Pancreas (tissue), 10 donors: ENCODE measurements at regions not wholly inside any gene's neighbourhood (a gene's known extent, or its start where the extent isn't known, plus 50 kb on each side); places are given as distances from the start of the nearest gene placed in this dataset.

Source experiments
- ATAC-seq, 4 donors: fragments of 200-7000 bp; cut with Tn5 transposase; one replicate each; pipeline versions ENCODE4 v1.8.0 to v1.9.1; 2020; ENCODE audit warnings: mild to moderate bottlenecking in 4 of 4, moderate library complexity in 4 of 4
- DNase-seq, 6 donors: peaks; one replicate each; pipeline ENCODE4 v3.0.0-alpha.2; 2020
- FAIRE-seq: peaks from 2 replicates; lab custom pipeline; 2012; peaks lifted over from hg19 to GRCh38; lab: Jason Lieb, UNC
- H3K27ac ChIP-seq, 4 donors: fragments of 200-600 bp; sonication (generic); 1 replicate in 3 of 4; 2 replicates in 1 of 4; pipeline versions ENCODE4 v1.5.0 to v1.8.0; 2020
- H3K27me3 ChIP-seq, 4 donors: fragments of 200-600 bp; one replicate each; pipeline ENCODE4 v1.8.0; 2021
- H3K36me3 ChIP-seq, 3 donors: fragments of 200-600 bp; sonication (generic) in 1 of 3; one replicate each; pipeline versions ENCODE4 v1.5.0 to v1.8.0; 2020 to 2021
- H3K4me1 ChIP-seq, 3 donors: fragments of 200-600 bp; one replicate each; pipeline ENCODE4 v1.8.0; 2021
- H3K4me3 ChIP-seq, 4 donors: fragments of 200-600 bp; sonication (generic) in 2 of 4; one replicate each; pipeline versions ENCODE4 v1.5.0 to v1.8.0; 2020 to 2021
- H3K9me3 ChIP-seq, 4 donors: fragments of 200-600 bp; one replicate each; pipeline ENCODE4 v1.8.0; 2021
- WGBS, 2 donors: extraction: QIAGEN DNeasy Blood & Tissue Kit; methylation state at CpG; one replicate each; pipeline ENCODE4 v1.1.7; 2013; 5-methylcytosine and 5-hydroxymethylcytosine counted together
- intact Hi-C, 3 donors: fragments of 100-400 bp; cut with DNase I; formaldehyde crosslinking; loops; one replicate each; pipeline versions ENCODE4 v1.11.1 to v1.14.2; 2022
- TF ChIP-seq, protein P1 (sequence below), 4 donors: fragments of 200-600 bp; sonication (generic) in 3 of 4; IDR thresholded peaks; one replicate each; pipeline versions ENCODE4 v1.5.0 to v1.8.0; 2021; ENCODE audit warnings: antibody characterized with exemption in 4 of 4
- donor health status: healthy with polysubstance abuse.
- donor health status: DM: no; HTN: no; CAD: no; lungs with moderate emphysema.
- donor health status: DM: no; HTN: no; CAD: no.
- donor health status: control.
- donor health status: control.
- donor health status: Bipolar disorder and iron deficiency.
- donor health status: DM: yes; HTN: yes; CAD: no.
- donor health status: DM: no; HTN: no; CAD: no.
- donor health status: DM: no; HTN: no; CAD: no.
- donor health status: DM: yes; HTN: yes; CAD: no.

- no peak overlapping the region for H3K27ac ChIP-seq
- H3K4me1 ChIP-seq, result peaks cover 0 to 6% (median 0%) of the 10 kb centered on the region in 3 donors
- DNase-seq (no peak), FAIRE-seq (no peak), ATAC-seq (no peak)
- TF ChIP-seq, protein P1, sequence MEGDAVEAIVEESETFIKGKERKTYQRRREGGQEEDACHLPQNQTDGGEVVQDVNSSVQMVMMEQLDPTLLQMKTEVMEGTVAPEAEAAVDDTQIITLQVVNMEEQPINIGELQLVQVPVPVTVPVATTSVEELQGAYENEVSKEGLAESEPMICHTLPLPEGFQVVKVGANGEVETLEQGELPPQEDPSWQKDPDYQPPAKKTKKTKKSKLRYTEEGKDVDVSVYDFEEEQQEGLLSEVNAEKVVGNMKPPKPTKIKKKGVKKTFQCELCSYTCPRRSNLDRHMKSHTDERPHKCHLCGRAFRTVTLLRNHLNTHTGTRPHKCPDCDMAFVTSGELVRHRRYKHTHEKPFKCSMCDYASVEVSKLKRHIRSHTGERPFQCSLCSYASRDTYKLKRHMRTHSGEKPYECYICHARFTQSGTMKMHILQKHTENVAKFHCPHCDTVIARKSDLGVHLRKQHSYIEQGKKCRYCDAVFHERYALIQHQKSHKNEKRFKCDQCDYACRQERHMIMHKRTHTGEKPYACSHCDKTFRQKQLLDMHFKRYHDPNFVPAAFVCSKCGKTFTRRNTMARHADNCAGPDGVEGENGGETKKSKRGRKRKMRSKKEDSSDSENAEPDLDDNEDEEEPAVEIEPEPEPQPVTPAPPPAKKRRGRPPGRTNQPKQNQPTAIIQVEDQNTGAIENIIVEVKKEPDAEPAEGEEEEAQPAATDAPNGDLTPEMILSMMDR (IDR thresholded peaks at IDR 0.05), result peak in 2 of 4 donors; percentile 7 to 9
- no peaks in the 10 kb centered on the region for H3K9me3 ChIP-seq
- peaks cover 0 to 5% (median 0%) of the 10 kb centered on the region in 4 donors for H3K27me3 ChIP-seq
- 69 to 87% methylated on average over 2 of the region's 2 CpGs for WGBS, 2 donors
- H3K4me3 ChIP-seq, result no peak overlapping the region
- H3K36me3 ChIP-seq, result no peaks in the 10 kb centered on the region
- intact Hi-C loops, result no loop called here
These were observed 222.0 kb upstream of the IL12A start for GRCh38 chr3:159766563-159767185.

DNA sequence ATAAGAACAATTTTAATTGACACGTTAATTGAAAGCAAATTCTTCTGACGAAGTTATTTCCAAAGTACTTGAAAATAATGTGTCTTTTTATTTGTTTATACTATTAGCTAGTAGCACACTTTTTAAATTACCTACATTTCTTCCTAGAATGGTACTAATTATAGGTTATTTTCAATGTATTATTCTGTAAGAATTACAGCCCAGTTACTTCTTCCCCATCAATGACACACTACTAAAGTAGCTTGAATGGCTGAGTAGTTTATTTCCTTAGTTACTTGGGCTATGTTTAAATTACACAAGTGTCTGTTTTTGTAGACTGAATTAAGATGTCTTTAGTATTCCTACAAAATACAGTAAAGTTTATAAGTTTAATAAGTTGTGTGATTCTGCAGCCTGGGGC, 217.6 kb upstream of the IL12A start:
- no peaks in the 10 kb centered on the region for H3K9me3 ChIP-seq
- FAIRE-seq, result no peak
- H3K36me3 ChIP-seq, result no peaks in the 10 kb centered on the region
- WGBS, 2 donors, result 64 to 76% methylated on average over 2 of the region's 2 CpGs
- DNase-seq, result no peak
- H3K4me1 ChIP-seq, result no peaks in the 10 kb centered on the region
- no peak overlapping the region for H3K27ac ChIP-seq
- intact Hi-C loops, result no loop called here
- H3K27me3 ChIP-seq, result peaks cover 0 to 5% (median 0%) of the 10 kb centered on the region in 4 donors
- H3K4me3 ChIP-seq, result no peak overlapping the region
- TF ChIP-seq, protein P1 (IDR thresholded peaks at IDR 0.05), result no peak
- no peak for ATAC-seq

DNA sequence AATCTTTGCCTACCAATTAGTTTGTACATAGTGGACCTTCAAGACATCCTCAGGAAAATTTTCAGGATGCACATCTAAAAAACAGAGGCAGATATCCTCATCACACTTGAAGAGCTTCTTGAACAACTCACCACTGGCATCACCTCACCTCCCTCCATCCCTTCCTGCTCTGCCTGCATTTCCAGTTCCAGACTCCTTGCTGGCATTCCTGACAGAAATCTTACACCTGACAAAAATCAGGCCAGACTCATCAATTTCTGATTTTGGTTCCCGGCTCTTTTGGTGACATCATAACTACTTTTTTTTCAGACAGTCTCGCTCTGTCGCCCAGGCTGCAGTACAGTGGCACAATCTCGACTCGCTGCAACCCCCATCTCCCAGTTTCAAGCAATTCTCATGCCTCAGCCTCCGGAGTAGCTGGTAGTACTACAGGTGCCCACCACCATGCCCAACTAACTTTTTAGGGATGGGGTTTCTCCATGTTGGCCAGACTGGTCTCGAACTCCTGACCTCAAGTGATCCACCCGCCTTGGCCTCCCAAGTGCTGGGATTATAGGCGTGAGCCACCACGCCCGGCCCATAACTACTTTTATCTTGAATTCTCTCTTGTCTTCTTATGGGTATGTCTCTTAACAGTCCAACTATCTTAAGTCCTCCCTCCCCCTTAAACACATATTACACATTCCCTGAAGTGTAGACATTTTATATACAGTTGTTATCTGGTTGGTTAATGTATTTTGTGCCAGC, 216.6 kb upstream of the IL12A start:
- DNase-seq (no peak), ATAC-seq (no peak), FAIRE-seq (no peak)
- Histone ChIP-seq H3K27me3 (peaks cover 0 to 5% (median 0%) of the 10 kb centered on the region in 4 donors), H3K4me1 (no peaks in the 10 kb centered on the region), H3K27ac (no peak overlapping the region), H3K4me3 (no peak overlapping the region), H3K36me3 (no peaks in the 10 kb centered on the region), H3K9me3 (no peaks in the 10 kb centered on the region)
- 79 to 87% methylated on average over 11 of the region's 11 CpGs for WGBS, 2 donors
- TF ChIP-seq, protein P1 (IDR thresholded peaks at IDR 0.05), result no peak
- intact Hi-C loops, result no loop called here

- intact Hi-C loops, result no loop called here
These were observed 214.9 kb upstream of the IL12A start for GRCh38 chr3:159773706-159774105.

More at GRCh38 chr3:159773706-159774105, 214.9 kb upstream of the IL12A start:
- H3K27me3 ChIP-seq, result no peaks in the 10 kb centered on the region
- H3K4me1 ChIP-seq, result no peaks in the 10 kb centered on the region
- TF ChIP-seq, protein P1 (IDR thresholded peaks at IDR 0.05), result no peak
- ATAC-seq, result no peak
- 92 to 96% methylated on average over 3 of the region's 3 CpGs for WGBS, 2 donors
- DNase-seq, result no peak
- no peak for FAIRE-seq
- no peaks in the 10 kb centered on the region for H3K9me3 ChIP-seq
- no peak overlapping the region for H3K4me3 ChIP-seq
- H3K36me3 ChIP-seq, result no peaks in the 10 kb centered on the region
- no peak overlapping the region for H3K27ac ChIP-seq
